B cell (primary cell): ENCODE measurements at regions not wholly inside any gene's neighbourhood (a gene's known extent, or its start where the extent isn't known, plus 50 kb on each side); places are given as distances from the start of the nearest gene placed in this dataset.

Source experiments
- ATAC-seq: fragments of 200-7000 bp; cut with Tn5 transposase; one replicate; pipeline ENCODE4 v1.10.0; 2021; ENCODE audit warnings: low read depth, mild to moderate bottlenecking, moderate number of reproducible peaks, moderate library complexity
- CTCF ChIA-PET: fragments of 350-600 bp; sonication (Branson Sonifier 250); formaldehyde crosslinking; loops from one replicate; lab custom pipeline; 2021; ENCODE audit warnings: antibody characterized with exemption, inconsistent platforms; lab: Charles Lee
- POLR2A ChIA-PET: fragments of 350-600 bp; sonication (Branson Sonifier 250); formaldehyde crosslinking; loops from one replicate; lab custom pipeline; 2021; ENCODE audit warnings: antibody characterized with exemption; lab: Charles Lee
- DNase-seq: peaks from one replicate; pipeline ENCODE4 v3.0.0; 2013
- H2AFZ ChIP-seq: 2 replicates; pipeline ENCODE4 v1.6.1; 2012; ENCODE audit warnings: mild to moderate bottlenecking, low read depth, low read length; ENCODE audit not compliant: insufficient read depth, poor library complexity, severe bottlenecking
- H3K27ac ChIP-seq, 2 donors: 1 replicate in 1 of 2; 2 replicates in 1 of 2; pipeline ENCODE4 v1.5.1; 2012 to 2013; ENCODE audit warnings: low read length in 2 of 2, mild to moderate bottlenecking in 2 of 2, moderate library complexity in 1 of 2
- H3K27me3 ChIP-seq, 4 experiments: fragments of 200-600 bp in 1 of 4; sonication (generic) in 1 of 4; replicated peaks in 1 of 4; 1 replicate in 2 of 4; 2 replicates in 2 of 4; pipeline versions ENCODE4 v1.6.1 to v1.7.0; 2013 to 2016; ENCODE audit warnings: low read length in 3 of 4, mild to moderate bottlenecking in 2 of 4, mixed read lengths in 1 of 4, moderate library complexity in 1 of 4; ENCODE audit not compliant: insufficient read depth in 4 of 4, control insufficient read depth in 3 of 4; ENCODE audit errors: control extremely low read depth in 1 of 4
- H3K36me3 ChIP-seq, 2 experiments: replicated peaks in 1 of 2; 1 replicate in 1 of 2; 2 replicates in 1 of 2; pipeline versions ENCODE4 v1.6.1 to v1.7.1; 2013; ENCODE audit warnings: low read length in 1 of 2; ENCODE audit not compliant: insufficient read depth in 2 of 2, control insufficient read depth in 1 of 2; ENCODE audit errors: control extremely low read depth in 1 of 2, extremely low read depth in 1 of 2
- H3K4me1 ChIP-seq, 2 donors: fragments of 200-600 bp in 1 of 2; sonication (generic) in 1 of 2; 1 replicate in 1 of 2; 2 replicates in 1 of 2; pipeline versions ENCODE4 v1.5.1 to v1.6.1; 2013 to 2017; ENCODE audit warnings: low read length in 2 of 2; ENCODE audit not compliant: control insufficient read depth in 2 of 2, insufficient read depth in 2 of 2
- H3K4me2 ChIP-seq: replicated peaks from 2 replicates; pipeline ENCODE3; 2012; ENCODE audit warnings: mild to moderate bottlenecking, low read depth, low read length; ENCODE audit not compliant: poor library complexity, severe bottlenecking
- H3K4me3 ChIP-seq, 5 experiments: fragments of 200-600 bp in 1 of 5; sonication (generic) in 1 of 5; 1 replicate in 3 of 5; 2 replicates in 2 of 5; pipeline versions ENCODE4 v1.5.1 to v1.7.0; 2011 to 2016; ENCODE audit warnings: low read length in 4 of 5, mild to moderate bottlenecking in 4 of 5, low read depth in 2 of 5, control low read depth in 1 of 5, moderate library complexity in 1 of 5; ENCODE audit not compliant: insufficient read depth in 1 of 5; ENCODE audit errors: control extremely low read depth in 1 of 5, extremely low read depth in 1 of 5
- H3K79me2 ChIP-seq: fragments of 200-600 bp; sonication (generic); one replicate; pipeline ENCODE4 v1.6.0; 2016; ENCODE audit warnings: low read length; ENCODE audit not compliant: control insufficient read depth, insufficient read depth
- H3K9ac ChIP-seq: fragments of 200-600 bp; sonication (generic); 2 replicates; pipeline ENCODE4 v1.6.1; 2017; ENCODE audit warnings: mild to moderate bottlenecking, low read length, moderate library complexity
- H3K9me3 ChIP-seq, 3 donors: one replicate each; pipeline versions ENCODE4 v1.6.1 to v1.7.1; 2013; ENCODE audit warnings: low read length in 2 of 3; ENCODE audit not compliant: control insufficient read depth in 2 of 3, insufficient read depth in 1 of 3; ENCODE audit errors: control extremely low read depth in 1 of 3
- H4K20me1 ChIP-seq: 2 replicates; pipeline ENCODE4 v1.6.0; 2012; ENCODE audit warnings: mild to moderate bottlenecking, low read length; ENCODE audit not compliant: insufficient read depth, control insufficient read depth, poor library complexity, severe bottlenecking
- H3K27ac Mint-ChIP-seq: one replicate; pipeline ENCODE4 v1.8.0; 2021; ENCODE audit warnings: mixed read lengths
- H3K27me3 Mint-ChIP-seq: one replicate; pipeline ENCODE4 v1.8.0; 2021; ENCODE audit warnings: mixed read lengths
- H3K4me1 Mint-ChIP-seq: one replicate; pipeline ENCODE4 v1.8.0; 2021; ENCODE audit warnings: mixed read lengths
- H3K4me3 Mint-ChIP-seq: one replicate; pipeline ENCODE4 v1.8.0; 2021; ENCODE audit warnings: mixed read lengths
- H3K9me3 Mint-ChIP-seq: one replicate; pipeline ENCODE4 v1.8.0; 2022; ENCODE audit warnings: mixed read lengths; ENCODE audit not compliant: insufficient read depth
- EZH2 ChIP-seq: IDR thresholded peaks from 2 replicates; pipeline ENCODE4 v1.6.1; 2012; ENCODE audit warnings: borderline replicate concordance, low read depth, mild to moderate bottlenecking, moderate library complexity, low read length; ENCODE audit not compliant: insufficient read depth, poor library complexity, severe bottlenecking
- WGBS: methylation state at CpG from one replicate; pipeline ENCODE4 v1.1.5; 2013; ENCODE audit warnings: missing lambda C conversion rate; ENCODE audit not compliant: insufficient coverage; 5-methylcytosine and 5-hydroxymethylcytosine counted together
- intact Hi-C: fragments of 100-400 bp; cut with micrococcal nuclease; formaldehyde crosslinking; loops from one replicate; pipeline ENCODE4 v1.10.0; 2022
- TF ChIP-seq, protein P1 (sequence below): fragments of 200-600 bp; IDR thresholded peaks from one replicate; pipeline ENCODE4 v1.8.0; 2022; ENCODE audit warnings: antibody characterized with exemption, mild to moderate bottlenecking

DNA sequence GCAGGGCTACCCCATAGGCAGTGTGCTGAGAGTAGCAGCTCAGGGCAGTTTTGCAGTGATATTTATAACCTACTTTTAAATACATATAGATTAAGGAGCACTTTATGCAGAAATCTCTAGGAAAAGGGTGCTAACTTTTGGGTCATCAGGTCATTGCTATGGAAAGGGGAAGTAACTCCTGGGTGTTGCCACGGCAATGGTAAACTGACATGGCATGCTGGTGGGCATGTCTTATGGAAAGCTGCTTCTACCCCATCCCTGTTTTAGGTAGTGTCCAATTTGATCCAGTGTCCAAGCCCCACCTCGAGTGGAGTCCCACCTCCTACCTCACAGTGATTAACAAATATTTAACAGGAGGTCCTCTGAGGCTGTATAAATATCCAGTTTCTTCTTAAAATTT lies 56.8 kb upstream of the XPA start:
- peaks cover 0 to 11% (median 8%) of the 10 kb centered on the region in 4 experiments for H3K27me3 ChIP-seq
- ChIA-PET CTCF (no interaction called here), POLR2A (no interaction called here)
- WGBS: 80% methylated on average over 1 of the region's 2 CpGs
- H2AFZ ChIP-seq: no peak overlapping the region
- H3K4me2 ChIP-seq: no peak overlapping the region
- Mint-ChIP-seq H3K4me3 (no peak overlapping the region), H3K9me3 (no peaks in the 10 kb centered on the region), H3K27ac (no peak overlapping the region), H3K4me1 (no peaks in the 10 kb centered on the region), H3K27me3 (peaks cover 16% of the 10 kb centered on the region)
- no peak overlapping the region for H3K9ac ChIP-seq
- no peak for TF ChIP-seq EZH2
- TF ChIP-seq, protein P1, sequence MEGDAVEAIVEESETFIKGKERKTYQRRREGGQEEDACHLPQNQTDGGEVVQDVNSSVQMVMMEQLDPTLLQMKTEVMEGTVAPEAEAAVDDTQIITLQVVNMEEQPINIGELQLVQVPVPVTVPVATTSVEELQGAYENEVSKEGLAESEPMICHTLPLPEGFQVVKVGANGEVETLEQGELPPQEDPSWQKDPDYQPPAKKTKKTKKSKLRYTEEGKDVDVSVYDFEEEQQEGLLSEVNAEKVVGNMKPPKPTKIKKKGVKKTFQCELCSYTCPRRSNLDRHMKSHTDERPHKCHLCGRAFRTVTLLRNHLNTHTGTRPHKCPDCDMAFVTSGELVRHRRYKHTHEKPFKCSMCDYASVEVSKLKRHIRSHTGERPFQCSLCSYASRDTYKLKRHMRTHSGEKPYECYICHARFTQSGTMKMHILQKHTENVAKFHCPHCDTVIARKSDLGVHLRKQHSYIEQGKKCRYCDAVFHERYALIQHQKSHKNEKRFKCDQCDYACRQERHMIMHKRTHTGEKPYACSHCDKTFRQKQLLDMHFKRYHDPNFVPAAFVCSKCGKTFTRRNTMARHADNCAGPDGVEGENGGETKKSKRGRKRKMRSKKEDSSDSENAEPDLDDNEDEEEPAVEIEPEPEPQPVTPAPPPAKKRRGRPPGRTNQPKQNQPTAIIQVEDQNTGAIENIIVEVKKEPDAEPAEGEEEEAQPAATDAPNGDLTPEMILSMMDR: no peak
- H3K4me1 ChIP-seq: no peaks in the 10 kb centered on the region
- H3K4me3 ChIP-seq: no peak overlapping the region
- H3K27ac ChIP-seq: no peak overlapping the region
- no peaks in the 10 kb centered on the region for H3K9me3 ChIP-seq
- intact Hi-C loops: no loop called here
- H4K20me1 ChIP-seq: no peaks in the 10 kb centered on the region
- ATAC-seq (no peak), DNase-seq (no peak)
- H3K36me3 ChIP-seq: no peaks in the 10 kb centered on the region
- H3K79me2 ChIP-seq: no peaks in the 10 kb centered on the region

DNA sequence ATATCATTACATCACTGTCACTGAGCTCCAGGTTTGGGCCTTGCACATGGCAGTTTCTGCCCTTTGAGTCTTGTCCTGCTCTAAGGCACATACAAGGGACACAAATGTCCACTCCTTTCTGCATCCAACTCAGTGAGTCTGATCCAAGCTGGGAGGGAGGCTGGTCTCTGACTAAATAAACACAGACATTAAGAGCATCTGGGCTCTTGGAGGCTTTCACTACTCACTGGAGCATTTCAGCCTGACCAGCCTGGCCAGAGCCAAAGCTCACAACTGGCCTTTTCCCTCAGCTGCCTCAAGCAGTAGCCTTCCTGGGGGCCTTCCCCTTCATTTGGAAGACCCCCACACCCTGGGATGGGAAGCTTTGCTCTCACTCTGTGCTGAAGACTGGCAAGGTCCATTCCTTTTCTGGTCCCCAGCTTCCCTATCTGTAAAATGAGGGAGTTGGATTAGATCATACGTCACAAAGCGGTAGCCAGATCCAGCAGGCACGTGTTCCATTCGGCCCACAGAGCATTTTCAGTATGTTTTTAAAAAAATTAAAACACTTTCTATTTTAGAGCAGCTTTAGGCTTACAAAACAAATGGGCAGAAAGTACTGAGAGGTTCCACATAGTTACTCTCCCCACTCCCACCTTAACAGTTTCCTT lies 58.6 kb upstream of the XPA start:
- Histone ChIP-seq H3K79me2 (no peaks in the 10 kb centered on the region), H3K9me3 (no peaks in the 10 kb centered on the region), H3K9ac (no peak overlapping the region), H2AFZ (no peak overlapping the region), H3K4me1 (no peaks in the 10 kb centered on the region), H4K20me1 (no peaks in the 10 kb centered on the region), H3K36me3 (no peaks in the 10 kb centered on the region), H3K27me3 (peaks cover 0 to 23% (median 8%) of the 10 kb centered on the region in 4 experiments), H3K4me2 (no peak overlapping the region), H3K4me3 (no peak overlapping the region), H3K27ac (no peak overlapping the region)
- ChIA-PET CTCF (no interaction called here), POLR2A (no interaction called here)
- no peaks in the 10 kb centered on the region for H3K4me1 Mint-ChIP-seq
- DNase-seq (no peak), ATAC-seq (no peak)
- H3K27ac Mint-ChIP-seq: no peak overlapping the region
- peaks cover 18% of the 10 kb centered on the region for H3K27me3 Mint-ChIP-seq
- 81% methylated on average over 3 of the region's 4 CpGs for WGBS
- no peak for TF ChIP-seq EZH2
- TF ChIP-seq, protein P1: no peak
- no peaks in the 10 kb centered on the region for H3K9me3 Mint-ChIP-seq
- intact Hi-C loops: no loop called here
- H3K4me3 Mint-ChIP-seq: no peak overlapping the region
